PFSK-1 (cell line): ENCODE measurements at regions not wholly inside any gene's neighbourhood (a gene's known extent, or its start where the extent isn't known, plus 50 kb on each side); places are given as distances from the start of the nearest gene placed in this dataset.

ENCODE experiments used
- FOXP2 ChIP-seq: optimal IDR thresholded peaks from 2 replicates; pipeline ENCODE3; 2011; ENCODE audit warnings: borderline replicate concordance, control low read depth, inconsistent platforms; ENCODE audit not compliant: insufficient read depth; ENCODE audit errors: extremely low read length, extremely low read depth
- POLR2AphosphoS5 ChIP-seq: IDR thresholded peaks from 2 replicates; pipeline ENCODE4 v1.6.1; 2012; ENCODE audit warnings: low read depth, mild to moderate bottlenecking, control low read depth, low read length, moderate library complexity
- REST ChIP-seq, 2 experiments: IDR thresholded peaks; 2 replicates each; pipeline versions ENCODE4 v1.6.1 to v1.8.0; 2011 to 2012; ENCODE audit warnings: low read depth in 2 of 2, low read length in 2 of 2, control low read depth in 1 of 2, inconsistent platforms in 1 of 2, mild to moderate bottlenecking in 1 of 2, moderate library complexity in 1 of 2; ENCODE audit not compliant: insufficient read depth in 1 of 2
- SIN3A ChIP-seq: IDR thresholded peaks from 2 replicates; pipeline ENCODE4 v1.6.1; 2012; ENCODE audit warnings: mild to moderate bottlenecking, low read length, moderate library complexity, borderline replicate concordance; ENCODE audit not compliant: insufficient read depth
- TAF1 ChIP-seq: IDR thresholded peaks from 2 replicates; pipeline ENCODE4 v1.6.1; 2012; ENCODE audit warnings: low read length, control low read depth, borderline replicate concordance; ENCODE audit not compliant: insufficient read depth

- TF ChIP-seq SIN3A (no peak), FOXP2 (no peak)
Measured at GRCh38 chr4:62917649-62918048, 1491.6 kb downstream of the TECRL start.

- no peak for TF ChIP-seq TAF1
- no peak for TF ChIP-seq POLR2AphosphoS5
- TF ChIP-seq REST (IDR thresholded peaks at IDR 0.05; ENCODE audit: insufficient read depth in 1 of 2, low read depth in 2 of 2, low read length in 2 of 2): no peak
- TF ChIP-seq SIN3A: no peak
- no peak for TF ChIP-seq FOXP2
Measured at GRCh38 chr4:62914758-62915157, 1494.5 kb downstream of the TECRL start.

- TF ChIP-seq TAF1 (no peak), SIN3A (no peak), FOXP2 (no peak), POLR2AphosphoS5 (no peak)
Measured at GRCh38 chr4:62913065-62913464, 1496.2 kb downstream of the TECRL start.

- TF ChIP-seq SIN3A: no peak
- no peak for TF ChIP-seq REST (IDR thresholded peaks at IDR 0.05; ENCODE audit: insufficient read depth in 1 of 2, low read depth in 2 of 2, low read length in 2 of 2)
- TF ChIP-seq TAF1: no peak
Measured at GRCh38 chr4:62912531-62912930, 1496.7 kb downstream of the TECRL start.

- TF ChIP-seq SIN3A: no peak
- no peak for TF ChIP-seq REST (IDR thresholded peaks at IDR 0.05; ENCODE audit: insufficient read depth in 1 of 2, low read depth in 2 of 2, low read length in 2 of 2)
- no peak for TF ChIP-seq TAF1
Measured at GRCh38 chr4:62909238-62909637, 1500.0 kb downstream of the TECRL start.

GRCh38 chr4:62901101-62901500 lies 1508.1 kb downstream of the TECRL start:
- no peak for TF ChIP-seq FOXP2
- TF ChIP-seq POLR2AphosphoS5: no peak
- no peak for TF ChIP-seq TAF1
- no peak for TF ChIP-seq SIN3A

- TF ChIP-seq SIN3A (no peak), TAF1 (no peak), POLR2AphosphoS5 (no peak), FOXP2 (no peak), REST (IDR thresholded peaks at IDR 0.05; ENCODE audit: insufficient read depth in 1 of 2, low read depth in 2 of 2, low read length in 2 of 2) (no peak)
Measured at GRCh38 chr4:62899646-62900364, 1509.4 kb downstream of the TECRL start.
